ENCODE measurements at regions not wholly inside any gene's neighbourhood (a gene's known extent, or its start where the extent isn't known, plus 50 kb on each side); places are given as distances from the start of the nearest gene placed in this dataset.

DNA sequence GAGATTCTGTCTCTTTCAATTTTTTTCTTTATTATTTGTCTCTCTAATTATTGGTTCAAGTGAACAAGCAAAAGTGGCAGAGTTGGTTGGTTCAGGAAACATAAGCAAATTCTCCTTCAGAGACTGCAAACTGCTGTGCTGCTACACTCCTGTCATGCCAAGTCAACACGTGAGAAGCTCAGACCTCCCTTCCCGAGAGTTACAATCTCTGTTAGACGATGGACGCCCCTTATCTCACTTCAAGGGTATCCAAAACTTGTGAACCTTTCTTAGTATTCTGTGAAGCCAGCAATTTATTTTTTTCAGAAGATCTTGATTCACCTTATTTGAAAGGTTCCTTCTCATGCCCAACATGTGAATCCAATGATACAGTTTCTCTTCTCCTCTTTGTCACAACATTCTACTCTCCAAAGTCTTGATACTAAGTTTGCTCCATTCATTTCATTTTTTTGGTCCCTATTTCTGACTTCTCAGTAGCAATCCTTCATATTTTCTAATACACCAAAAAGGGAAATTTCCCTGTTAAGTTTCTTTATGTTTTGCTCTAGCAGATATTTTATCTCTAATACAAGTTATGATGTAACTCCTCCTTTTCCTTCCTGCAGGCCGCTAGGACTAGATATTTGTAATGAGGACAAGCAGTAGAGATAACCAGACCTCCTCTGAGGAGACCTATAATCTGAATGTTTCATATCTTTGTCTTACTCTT, 448.8 kb upstream of the CITED2 start:
- TF ChIP-seq CTCF (IDR thresholded peaks at IDR 0.05), result no peak
- no peak for TF ChIP-seq POLR2A (IDR thresholded peaks at IDR 0.05)
